Activated T-cell treated with anti-CD3 and anti-CD28 coated beads, Interleukin-2, amount 50 U/mL, for 1 hour (primary cell): ENCODE measurements at regions not wholly inside any gene's neighbourhood (a gene's known extent, or its start where the extent isn't known, plus 50 kb on each side); places are given as distances from the start of the nearest gene placed in this dataset.
"Not testable (repeated sequence)": the region's sequence is repeated elsewhere in the genome, so short reads cannot be mapped to it uniquely, and the experiment has no call there.

Experiments used
- DNase-seq: peaks from one replicate; pipeline ENCODE4 v3.0.0-alpha.2; 2020

DNA sequence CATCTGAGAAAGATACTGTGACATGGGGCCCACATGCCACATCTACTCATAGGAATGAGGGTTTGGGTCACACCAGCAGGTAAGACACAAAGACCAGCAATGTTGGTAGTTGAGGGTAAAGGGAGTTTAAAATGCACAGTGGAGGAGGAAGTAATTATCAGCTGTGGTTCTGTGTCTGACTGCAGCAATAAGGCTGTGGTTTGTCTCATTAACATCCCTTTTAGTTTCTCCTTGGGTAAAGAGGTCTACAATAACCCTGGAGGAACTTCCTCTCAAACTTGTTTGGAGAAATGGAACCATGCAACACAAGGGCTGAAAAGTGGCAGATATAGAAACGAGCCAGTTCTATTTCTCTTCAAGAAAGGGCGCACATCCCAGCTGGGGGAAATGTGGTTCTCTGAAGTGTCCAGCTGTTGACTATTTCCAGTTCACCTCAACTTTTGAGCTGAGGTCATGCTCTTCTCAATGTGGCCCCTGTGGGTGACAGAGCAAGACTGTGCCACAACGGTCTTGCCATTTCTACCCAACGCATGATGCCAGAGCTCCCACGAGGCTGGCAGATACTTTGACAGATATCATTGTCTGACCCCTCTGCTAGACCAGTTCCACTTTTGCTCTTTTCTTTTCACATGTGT is 234.3 kb downstream of the SQOR start:
- no peak for DNase-seq

DNA sequence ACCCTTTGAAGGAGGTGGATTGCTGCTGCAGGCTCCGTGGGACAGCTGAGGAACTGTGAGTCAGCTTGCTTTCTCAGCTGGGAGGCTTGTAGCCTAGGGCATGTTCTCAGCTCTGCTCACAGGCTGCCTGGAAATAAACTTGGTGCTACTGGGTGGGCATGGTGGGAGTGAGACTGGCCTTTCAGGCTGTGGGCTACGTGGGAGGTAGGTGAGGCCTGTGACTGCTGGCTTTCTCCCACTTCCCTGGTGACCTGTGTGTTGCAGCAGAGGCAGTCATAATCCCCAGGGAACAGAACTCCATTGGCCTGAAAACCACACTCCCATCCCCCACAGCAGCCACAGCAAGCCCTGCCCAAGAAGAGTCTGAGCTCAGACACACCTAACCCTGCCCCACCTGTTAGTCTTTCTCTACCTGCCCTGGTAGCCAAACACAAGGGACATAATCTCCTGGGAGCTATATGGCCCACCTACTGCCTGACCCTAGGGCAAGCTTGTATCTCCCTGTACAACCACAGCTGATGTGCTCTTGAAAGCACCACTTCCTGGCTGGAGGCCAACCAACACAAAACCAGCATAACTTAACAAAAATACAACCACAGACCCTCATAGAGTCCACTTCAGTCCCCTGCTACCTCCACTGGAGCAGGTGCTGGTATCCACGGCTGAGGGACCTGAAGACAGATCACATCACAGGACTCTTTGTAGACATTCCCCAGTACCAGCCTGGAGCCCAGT is 236.5 kb downstream of the SQOR start:
- DNase-seq, result no peak

DNA sequence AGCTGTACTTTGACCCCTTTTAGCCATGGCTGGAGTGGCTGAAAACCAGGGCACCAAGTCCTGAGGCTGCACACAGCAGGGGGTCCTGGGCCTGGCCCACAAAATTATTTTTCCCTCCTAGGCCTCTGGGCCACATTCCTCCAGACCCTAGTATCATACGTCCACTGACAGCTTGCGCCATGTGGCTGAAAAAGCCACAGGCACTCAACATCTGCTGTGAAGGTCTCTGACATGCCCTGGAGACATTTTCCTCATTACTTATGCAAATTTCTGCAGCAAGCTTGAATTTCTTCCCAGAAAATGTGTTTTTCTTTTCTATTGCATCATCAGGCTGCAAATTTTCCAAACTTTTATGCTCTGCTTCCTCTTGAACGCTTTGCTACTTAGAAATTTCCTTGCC is 239.0 kb downstream of the SQOR start:
- DNase-seq, result no peak

DNA sequence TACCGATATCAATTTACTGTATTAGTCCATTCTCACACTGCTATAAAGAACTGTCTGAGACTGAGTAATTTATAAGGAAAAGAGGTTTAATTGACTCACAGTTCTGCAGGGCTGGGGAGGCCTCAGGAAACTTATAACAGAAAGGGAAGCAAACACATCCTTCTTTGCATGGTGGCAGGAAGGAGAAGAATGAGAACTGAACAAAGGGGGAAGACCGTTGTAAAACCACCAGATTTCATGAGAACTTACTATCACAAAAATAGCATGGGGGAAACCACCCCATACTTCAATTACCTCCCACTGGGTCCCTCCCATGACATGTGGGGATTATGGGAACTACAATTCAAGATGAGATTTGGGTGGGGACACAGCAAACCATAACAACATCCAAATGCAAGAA is 239.7 kb downstream of the SQOR start:
- not testable (repeated sequence) for DNase-seq

DNA sequence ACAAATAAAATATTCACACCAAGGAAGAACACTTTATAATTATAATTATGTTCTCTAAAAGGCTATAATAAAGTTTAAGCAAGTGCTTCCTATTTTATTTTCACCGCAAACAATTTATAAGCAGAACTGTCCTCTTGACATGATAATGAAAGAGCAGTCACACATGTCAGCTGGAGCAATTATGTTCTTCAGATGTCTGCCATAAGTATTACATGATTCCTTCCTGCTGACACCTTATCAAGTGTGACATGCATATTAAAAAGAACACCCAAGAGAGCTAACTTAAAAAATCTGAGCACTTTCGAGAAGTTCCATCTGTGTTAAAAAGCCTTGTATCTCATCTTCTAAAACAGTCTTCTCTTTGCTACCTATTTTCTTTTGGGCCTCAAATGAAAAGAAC is 249.5 kb downstream of the SQOR start:
- no peak for DNase-seq

DNA sequence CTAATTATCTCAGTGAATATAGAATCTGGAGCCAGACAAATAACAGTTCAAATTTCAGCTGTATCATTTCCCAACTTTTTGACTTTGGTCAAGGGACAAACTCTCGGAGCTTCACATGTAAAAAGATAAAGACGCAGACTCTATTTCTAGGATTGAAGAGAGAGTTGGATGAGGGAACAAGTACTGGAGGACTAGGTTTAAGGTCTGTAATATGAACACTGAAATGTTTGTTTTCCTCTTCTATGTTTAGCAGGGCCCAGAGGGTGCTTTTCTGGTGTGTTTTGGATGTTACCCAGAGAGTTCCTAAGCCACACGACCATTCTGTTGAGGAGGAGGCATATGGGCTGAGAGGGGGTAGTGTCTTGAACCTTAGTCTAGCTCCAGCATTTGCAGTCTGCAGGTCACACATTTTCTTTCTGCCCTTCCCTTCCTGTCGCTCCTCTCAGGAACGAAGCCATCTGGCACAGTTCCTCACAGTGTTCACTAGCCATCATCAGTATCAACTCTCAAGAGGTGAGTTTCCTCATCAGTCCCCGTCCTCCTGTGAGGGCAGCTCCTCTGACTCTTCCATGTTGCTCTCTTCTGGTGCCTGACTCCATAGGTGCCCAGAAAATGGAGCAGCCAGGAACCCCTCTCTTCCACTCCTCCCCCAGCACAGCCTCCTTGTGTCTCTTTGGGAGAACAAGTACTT is 250.1 kb downstream of the SQOR start:
- DNase-seq, result no peak

DNA sequence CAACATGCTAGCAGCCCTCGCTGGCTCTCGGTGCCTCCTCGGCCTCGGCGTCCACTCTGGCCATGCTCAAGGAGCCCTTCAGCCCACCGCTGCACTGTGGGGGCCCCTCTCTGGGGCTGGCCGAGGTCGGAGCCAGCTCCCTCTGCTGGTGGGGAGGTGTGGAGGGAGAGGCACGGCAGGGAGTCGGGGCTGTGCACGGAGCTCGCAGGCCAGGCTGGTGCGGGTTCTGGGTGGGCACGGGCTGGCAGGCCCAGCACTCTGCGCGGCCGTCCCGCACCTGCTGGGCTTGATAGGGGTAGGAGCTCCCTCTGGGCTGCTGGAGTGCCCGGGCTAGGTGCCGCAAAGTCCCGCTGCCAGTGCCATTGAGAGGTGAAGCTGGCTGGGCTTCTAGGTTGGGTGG is 251.0 kb downstream of the SQOR start:
- DNase-seq, result no peak

DNA sequence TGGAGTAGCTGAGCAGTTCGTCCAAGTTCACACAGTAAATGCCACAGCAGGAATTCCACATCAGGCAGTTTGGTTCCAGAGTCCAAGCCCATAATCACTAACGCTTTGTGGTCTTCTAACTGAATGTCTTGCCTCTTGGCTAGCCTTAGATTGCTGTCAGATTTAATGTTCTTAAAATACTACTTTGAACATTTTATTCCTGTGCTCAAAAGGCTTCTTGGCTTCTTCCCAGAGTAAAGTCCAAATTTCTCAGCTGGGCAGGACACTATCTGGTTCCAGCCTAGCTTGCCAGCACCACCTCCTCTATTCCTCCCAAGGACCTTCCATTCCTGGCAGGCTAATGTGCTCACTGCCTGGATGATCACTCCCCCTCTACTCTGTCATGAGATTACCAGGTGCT is 256.9 kb downstream of the SQOR start:
- no peak for DNase-seq

DNA sequence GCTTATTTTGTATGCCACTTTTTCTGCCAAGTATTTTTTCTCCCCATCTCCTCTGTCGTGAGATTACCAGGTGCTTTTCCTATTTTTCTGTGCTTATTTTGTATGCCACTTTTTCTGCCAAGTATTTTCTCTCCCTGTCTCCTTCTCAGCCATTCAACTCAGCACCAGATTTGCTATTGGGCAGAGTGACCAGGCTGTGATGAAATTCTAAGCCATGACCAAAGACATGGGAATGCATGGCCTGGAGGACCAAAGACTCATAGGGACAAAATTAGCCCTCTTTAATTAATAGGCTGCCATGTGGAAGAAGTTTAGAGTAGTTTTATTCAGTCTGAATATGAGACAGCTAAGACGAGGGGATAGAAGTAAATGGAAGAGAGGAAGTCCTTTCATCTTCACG is 257.4 kb downstream of the SQOR start:
- DNase-seq, result no peak

DNA sequence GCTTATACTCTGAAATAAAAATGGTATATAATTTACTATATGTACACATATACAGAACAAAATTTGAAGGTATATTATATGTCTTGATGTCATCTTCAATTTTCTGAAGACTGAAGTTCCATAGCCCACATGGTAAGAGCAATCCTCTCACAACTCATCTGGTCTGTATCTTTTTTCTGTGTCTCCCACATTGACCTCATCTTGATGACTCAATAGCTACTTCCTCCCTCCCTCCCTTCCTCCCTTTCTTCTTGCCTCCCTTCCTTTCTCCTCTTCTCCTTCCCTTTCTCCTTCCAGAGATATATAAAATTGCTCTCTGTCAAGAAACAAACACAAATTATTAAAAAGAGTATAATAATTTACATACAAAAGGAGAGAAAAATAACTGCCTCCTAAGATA is 268.5 kb downstream of the SQOR start:
- DNase-seq, result no peak

DNA sequence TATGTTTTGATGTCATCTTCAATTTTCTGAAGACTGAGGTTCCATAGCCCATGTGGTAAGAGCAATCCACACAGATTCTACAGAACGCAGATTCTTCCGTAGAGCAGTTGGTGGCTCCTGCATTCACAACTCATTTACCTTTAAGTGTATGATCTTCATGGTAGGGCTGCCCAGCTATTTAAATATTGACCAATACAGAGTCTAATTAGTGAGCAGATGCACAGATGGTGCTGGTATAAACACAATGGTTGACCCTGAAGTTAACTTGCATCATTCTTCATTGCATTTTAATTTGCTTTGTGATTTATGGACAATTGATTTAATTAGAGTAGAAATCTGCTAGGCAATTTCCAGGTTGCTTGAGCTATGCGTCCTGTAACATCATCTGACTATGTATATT is 269.2 kb downstream of the SQOR start:
- no peak for DNase-seq

DNA sequence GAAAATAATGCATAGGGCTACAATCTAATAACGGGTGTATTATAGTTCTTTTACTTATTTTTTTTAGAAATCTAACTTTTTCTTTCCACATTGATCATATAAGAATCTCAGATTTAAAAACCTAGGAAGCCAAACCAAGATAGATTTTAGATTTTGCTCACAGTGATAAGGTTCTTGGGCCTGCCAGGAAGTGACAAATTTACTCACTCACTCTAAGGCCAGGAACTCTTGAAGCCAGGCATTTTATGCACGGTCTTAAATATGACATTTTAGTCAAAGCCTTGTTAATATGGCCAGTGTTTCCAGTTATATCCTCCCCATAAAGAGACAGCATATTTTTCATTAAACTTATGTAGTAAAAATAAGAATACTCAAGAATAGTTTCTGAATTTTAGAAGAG is 271.4 kb downstream of the SQOR start:
- no peak for DNase-seq

DNA sequence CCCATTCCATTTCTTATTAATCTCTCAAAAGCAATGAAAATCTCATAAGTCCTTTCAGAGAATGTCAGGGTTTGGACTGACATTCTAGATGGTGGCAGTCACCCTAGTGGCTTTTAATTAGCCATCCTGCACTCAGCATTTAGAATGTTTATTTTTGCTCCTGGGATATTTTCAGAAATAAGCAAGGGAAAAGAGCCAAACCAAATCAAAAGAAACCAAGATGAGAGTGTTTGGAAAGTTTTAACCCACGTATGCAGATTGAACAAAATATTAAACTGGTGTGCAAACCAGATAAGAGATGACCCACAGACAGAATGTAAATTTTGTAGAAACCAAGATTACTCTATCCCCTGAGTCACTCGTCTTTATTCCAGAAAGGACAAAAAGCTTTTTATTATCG is 275.8 kb downstream of the SQOR start:
- no peak for DNase-seq

DNA sequence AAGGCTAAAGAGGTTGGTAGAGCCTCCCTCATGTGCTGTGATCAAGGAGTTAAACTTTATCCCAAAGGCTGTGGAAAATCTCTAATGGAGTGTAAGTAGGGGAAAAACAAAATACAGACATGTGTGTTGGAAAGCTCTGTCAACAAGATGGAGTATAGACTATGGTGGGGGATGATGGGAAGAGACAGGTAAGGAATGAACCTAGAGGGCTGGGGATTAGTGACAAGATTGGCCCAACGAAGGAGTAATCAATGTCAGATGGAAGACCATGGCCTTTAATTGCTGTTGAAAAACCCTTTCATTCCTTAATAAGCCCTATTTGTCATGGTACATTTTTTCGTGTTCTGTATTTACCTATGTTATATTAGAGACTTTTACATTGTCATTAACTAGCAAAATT is 278.6 kb downstream of the SQOR start:
- DNase-seq, result no peak

DNA sequence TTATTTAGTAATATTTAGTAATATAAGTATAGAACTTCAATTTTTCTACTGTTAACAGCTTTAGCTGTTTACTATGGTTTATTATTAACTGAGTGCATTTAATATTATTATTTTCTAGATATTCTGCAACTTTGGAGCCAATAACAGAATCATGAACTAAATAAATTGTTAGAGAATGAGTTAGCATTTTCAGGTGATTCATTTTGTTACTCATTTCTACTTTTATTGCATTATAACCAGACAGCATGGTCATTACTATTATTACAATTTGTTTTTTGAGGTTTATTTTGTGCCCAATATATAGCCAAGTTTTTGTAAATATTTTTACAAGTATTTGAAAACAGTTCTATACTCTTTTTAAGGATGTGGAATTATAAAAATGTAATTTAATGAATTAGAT is 279.6 kb downstream of the SQOR start:
- no peak for DNase-seq

DNA sequence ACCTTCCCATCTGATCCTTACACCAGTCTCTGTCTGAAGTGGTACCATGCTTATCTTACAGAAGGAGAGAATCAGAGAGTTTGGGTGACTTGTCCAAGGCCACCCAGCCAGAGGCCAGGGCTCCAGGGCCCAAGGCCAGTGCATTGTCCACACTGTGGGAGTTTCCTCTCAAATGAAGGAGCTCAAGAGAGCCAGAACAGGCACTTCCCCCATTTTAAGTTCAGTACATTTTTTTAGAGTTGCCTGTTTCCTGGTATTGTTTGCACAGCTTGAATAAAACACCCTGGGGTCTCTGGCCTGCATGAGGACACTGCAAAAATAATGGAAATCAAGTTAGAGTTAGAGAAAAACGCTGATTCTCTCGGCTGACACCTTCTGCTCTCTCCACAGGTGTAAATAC is 284.0 kb downstream of the SQOR start:
- DNase-seq, result no peak

DNA sequence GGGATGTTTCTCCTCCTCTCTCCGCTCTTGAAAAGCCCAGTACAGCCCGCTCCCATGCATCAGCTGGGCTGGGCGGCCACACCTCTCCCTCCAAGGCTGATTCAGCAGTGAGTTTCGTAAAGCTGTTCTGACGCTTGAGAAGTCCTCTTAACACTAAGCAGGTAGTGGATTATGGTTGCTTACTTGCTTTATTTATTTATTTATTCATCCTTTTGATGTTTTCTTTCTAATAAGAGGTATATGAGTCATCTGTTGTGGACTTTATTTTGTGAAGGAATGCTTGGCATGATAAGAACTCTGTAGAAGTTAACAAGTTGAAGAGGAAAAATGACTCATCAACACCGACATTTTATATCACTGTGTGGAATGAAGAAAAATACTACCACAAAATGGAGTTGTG is 285.0 kb downstream of the SQOR start:
- DNase-seq, result no peak

DNA sequence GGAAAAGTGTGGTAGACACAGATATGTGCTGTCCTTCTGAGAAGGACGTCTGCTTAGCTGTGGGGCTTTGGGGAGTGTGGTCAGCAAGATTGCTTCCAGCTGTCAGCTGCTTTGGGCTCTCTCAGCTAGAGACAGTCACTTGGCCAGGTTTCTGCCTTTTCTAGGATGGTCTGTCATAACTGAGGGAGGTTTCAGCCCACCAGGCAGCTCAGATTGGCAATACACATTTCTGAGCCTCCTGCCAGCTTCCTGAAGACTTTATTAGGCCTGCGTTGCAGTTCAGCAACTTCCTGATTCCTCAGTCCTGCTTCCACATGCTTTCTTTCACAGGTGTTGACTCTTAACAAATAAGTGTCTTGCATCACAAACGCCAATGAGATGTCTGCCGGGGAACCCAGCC is 286.5 kb downstream of the SQOR start:
- DNase-seq, result no peak

DNA sequence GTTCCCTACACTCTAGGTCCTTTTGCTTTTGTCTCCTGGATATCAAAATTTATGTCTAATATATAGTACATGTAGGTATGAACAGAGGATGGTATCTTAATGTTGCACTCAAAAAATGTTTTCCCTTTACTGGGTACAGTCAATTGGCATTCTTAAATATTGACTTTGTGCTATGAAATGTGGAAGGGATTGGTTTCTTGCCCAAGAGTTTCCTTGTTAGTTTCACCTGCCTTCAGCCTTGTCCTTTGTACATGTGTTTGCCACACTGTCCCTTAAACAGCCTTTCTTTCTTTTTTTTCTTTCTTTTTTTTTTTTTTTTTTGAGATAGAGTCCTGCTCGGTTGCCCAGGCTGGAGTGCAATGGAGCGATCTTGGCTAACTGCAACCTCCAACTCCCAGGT is 287.1 kb downstream of the SQOR start:
- DNase-seq, result no peak

DNA sequence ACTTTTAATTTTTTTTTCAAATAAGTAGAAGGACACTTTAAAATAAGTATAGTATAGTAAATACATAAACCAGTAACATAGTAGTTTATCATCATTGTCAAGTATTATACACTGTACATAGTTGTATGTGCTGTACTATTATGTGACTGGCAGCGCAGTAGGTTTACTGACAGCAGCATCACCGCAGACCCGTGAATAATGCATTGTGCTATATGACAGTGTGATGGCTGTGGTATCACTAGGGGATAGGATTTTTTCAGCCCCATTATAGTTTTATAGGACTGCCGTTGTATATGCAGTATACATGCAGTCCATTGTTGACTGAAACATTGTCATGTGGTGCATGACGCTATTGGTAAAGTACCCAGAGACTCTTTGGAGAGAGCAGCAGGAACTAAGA is 306.5 kb downstream of the SQOR start:
- no peak for DNase-seq

DNA sequence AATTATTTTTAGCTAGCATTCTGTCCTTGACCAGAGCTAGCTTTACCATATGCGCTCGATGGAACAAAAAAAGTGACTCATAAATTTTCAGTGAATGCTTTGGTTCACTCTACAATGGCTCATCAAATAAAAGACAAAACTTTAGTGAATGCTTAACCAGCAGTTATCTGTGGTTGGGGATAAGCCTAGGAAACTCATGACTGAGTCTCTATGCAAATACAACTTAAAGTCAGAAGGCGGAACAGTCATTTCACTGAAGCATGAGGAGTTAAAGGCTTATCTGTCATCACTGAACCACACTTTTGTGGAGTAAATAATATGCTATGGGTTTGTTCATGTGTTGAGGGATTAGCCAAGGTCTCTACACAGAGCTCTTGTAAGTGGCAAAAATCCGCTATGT is 308.4 kb downstream of the SQOR start:
- no peak for DNase-seq

DNA sequence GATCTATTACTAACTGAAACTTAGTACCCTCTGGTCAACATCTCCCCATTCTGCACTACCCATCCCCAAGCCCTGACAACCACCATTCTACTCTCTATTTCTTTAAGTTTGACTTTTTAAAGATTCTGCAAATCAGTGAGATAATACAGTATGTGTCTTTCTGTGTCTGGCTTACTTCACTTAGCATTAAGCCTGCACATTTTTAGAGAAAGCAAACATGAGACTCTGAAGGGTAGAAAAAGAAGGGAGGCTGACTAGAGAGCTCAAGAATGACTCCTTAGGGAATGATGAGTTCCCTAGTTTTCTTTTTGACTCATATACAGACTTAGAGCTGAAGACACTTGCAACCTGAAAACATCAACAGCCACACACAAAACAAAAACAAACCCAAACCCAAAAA is 311.3 kb downstream of the SQOR start:
- DNase-seq, result no peak

DNA sequence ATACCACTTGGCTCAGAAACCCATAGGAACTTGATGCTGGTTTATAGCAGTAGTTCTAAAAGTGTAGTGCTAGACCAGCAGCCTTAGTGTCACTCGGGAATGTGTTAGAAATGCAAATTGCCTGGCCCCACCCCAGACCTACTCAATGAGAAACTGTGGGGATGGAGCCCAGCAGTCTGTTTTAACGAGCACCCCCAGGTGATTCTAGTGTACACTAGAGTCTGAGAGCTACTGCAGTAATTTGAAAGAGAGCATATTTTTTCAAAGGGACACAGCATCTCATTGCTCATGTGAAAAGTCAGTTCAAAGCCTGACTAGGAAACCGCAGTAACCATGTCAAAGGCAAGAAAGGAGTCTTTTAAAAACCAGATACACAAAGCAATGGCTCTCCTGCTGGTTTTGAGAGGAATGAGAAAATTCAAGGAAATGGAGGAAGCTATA is 313.4 kb downstream of the SQOR start:
- no peak for DNase-seq

DNA sequence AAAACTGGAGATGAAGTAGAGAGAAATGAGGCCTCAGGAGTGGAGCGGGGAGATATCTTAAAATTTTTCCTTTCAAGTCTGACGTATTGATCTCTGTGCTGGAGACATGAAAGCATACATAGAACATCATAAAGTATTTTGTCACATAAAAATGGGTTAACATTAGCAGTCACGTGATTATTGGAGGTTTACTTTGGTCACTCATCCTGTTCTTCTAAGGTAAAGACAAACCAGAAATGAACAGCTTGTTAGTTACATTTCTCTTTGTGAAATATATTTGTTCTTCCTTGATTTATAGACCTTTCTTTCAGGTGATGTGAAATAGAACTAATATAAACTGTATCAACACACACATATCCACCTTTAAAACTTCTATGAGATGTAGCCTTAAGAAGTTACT is 324.1 kb downstream of the SQOR start:
- DNase-seq, result no peak

DNA sequence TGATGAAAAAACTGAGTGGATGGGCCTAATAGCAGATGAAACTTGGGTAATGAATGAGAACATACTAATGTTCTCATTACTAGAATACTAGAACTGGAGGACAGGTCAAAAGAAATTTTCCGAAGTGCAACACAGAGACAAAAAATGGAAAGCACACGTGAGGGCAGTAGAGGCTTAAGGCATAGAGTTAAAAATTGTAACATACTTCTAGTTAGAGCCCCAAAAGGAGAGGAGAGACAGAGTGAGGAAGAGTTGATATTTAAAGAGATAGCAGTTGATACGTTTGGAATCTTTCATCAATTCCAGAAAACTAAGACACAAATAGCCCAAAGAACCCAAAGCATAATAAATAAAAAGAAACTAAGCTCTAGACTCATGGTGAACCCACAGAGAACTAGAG is 327.9 kb downstream of the SQOR start:
- no peak for DNase-seq
